ENCODE measurements at regions not wholly inside any gene's neighbourhood (a gene's known extent, or its start where the extent isn't known, plus 50 kb on each side); places are given as distances from the start of the nearest gene placed in this dataset.

GRCh38 chr12:108389544-108389943, 50.4 kb upstream of the CMKLR1 start:
- no peak for DNase-seq
- ATAC-seq (replicated peaks in 1 of 2), result no peak
- H3K4me1 Mint-ChIP-seq (ENCODE audit: low read depth), result no peaks in the 10 kb centered on the region
- H3K9me3 Mint-ChIP-seq, result no peaks in the 10 kb centered on the region
- no peak overlapping the region for H3K4me3 Mint-ChIP-seq
- H3K36me3 Mint-ChIP-seq (ENCODE audit: insufficient read depth in 2 of 2), result no peaks in the 10 kb centered on the region
- no peak overlapping the region for H3K27ac Mint-ChIP-seq
- H3K27me3 Mint-ChIP-seq (ENCODE audit: low read depth), result peaks cover 11% of the 10 kb centered on the region
